ENCODE measurements at regions not wholly inside any gene's neighbourhood (a gene's known extent, or its start where the extent isn't known, plus 50 kb on each side); places are given as distances from the start of the nearest gene placed in this dataset.

DNA sequence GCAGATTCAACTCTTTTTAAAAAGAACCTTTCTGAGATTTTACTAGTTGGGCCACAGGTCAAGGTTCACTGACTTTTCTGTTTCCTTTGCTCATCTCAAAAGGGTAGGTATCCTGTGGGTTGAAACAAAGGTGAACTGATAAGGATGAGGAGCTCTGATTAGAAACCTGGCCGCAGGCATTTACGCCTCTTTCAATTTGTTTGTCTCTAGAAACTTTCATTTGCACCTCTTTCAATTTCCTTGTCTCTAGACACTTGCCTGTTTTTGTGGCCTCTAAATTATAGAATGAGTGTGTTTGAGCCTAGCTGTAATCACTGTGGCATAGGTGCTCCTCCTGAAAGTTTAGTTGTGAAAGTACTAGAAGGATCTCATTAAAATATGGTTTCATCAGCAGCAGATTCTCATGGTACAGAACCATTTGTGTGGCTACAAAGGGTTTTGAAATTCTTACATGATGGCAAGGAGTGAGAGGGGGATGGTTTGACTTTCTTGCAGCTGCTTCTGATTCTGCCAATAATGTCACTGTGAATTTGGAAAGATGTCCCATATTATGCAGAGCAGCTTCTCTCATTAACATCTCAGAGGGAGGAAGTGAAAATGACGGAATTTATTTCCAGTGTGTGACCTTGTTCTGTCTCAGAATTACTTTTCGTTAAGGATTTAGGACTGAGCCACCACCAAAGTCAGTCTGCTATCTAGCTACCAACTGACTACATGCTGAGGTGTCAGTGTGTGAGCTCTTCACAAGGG is 142.2 kb downstream of the SH2D1A start:
- TF ChIP-seq CTCF (IDR thresholded peaks at IDR 0.05) (no peak), POLR2AphosphoS5 (IDR thresholded peaks at IDR 0.05; ENCODE audit: insufficient read depth in 1 of 2, low read depth in 1 of 2) (no peak)

All from vagina (tissue), 2 donors.